ENCODE measurements at regions not wholly inside any gene's neighbourhood (a gene's known extent, or its start where the extent isn't known, plus 50 kb on each side); places are given as distances from the start of the nearest gene placed in this dataset.

- in situ Hi-C loops (cut with HindIII; ENCODE audit: low pct_unique_long_range_greater_than_20kb, low sequenced_read_pairs): no loop called here
- H3K4me3 ChIP-seq (ENCODE audit: low read depth in 2 of 2, low read length in 2 of 2): no peak overlapping the region
- no peaks in the 10 kb centered on the region for H3K9me3 ChIP-seq (ENCODE audit: control insufficient read depth, insufficient read depth, low read depth, low read length)
- BruUV-seq (replicated peaks): no TSS peak
- ATAC-seq: no peak
- H3K4me1 ChIP-seq (ENCODE audit: control insufficient read depth, insufficient read depth, low read length): no peaks in the 10 kb centered on the region
- DNase-seq (ENCODE audit: low read depth, low spot score): no peak
- CTCF ChIA-PET: no interaction called here
- intact Hi-C loops (cut with micrococcal nuclease; ENCODE audit: unreplicated experiment): no loop called here
- TF ChIP-seq SIN3A (IDR thresholded peaks at IDR 0.05; ENCODE audit: borderline replicate concordance, insufficient read depth, low read depth, low read length): no peak
- TF ChIP-seq TCF7L2 (IDR thresholded peaks at IDR 0.05; ENCODE audit: low read depth, low read length): no peak
- TF ChIP-seq POLR2AphosphoS5 (IDR thresholded peaks at IDR 0.05; ENCODE audit: low read depth, low read length): no peak
- TF ChIP-seq, protein P1, sequence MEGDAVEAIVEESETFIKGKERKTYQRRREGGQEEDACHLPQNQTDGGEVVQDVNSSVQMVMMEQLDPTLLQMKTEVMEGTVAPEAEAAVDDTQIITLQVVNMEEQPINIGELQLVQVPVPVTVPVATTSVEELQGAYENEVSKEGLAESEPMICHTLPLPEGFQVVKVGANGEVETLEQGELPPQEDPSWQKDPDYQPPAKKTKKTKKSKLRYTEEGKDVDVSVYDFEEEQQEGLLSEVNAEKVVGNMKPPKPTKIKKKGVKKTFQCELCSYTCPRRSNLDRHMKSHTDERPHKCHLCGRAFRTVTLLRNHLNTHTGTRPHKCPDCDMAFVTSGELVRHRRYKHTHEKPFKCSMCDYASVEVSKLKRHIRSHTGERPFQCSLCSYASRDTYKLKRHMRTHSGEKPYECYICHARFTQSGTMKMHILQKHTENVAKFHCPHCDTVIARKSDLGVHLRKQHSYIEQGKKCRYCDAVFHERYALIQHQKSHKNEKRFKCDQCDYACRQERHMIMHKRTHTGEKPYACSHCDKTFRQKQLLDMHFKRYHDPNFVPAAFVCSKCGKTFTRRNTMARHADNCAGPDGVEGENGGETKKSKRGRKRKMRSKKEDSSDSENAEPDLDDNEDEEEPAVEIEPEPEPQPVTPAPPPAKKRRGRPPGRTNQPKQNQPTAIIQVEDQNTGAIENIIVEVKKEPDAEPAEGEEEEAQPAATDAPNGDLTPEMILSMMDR (IDR thresholded peaks at IDR 0.05): no peak
- TF ChIP-seq REST (IDR thresholded peaks at IDR 0.05; ENCODE audit: insufficient read depth in 1 of 2, low read depth in 2 of 2, low read length in 1 of 2): no peak
- H3K27me3 ChIP-seq (ENCODE audit: control insufficient read depth, insufficient read depth, low read length): no peaks in the 10 kb centered on the region
- POLR2A ChIA-PET: no interaction called here
- H3K27ac ChIP-seq (ENCODE audit: low read length): no peak overlapping the region
- no peaks in the 10 kb centered on the region for H3K36me3 ChIP-seq (ENCODE audit: control insufficient read depth, insufficient read depth, low read length)
Measured at GRCh38 chr6:82118150-82118562, 129.4 kb downstream of the IBTK start.

- no peak for DNase-seq (ENCODE audit: low read depth, low spot score)
- POLR2A ChIA-PET: no interaction called here
- TF ChIP-seq SIN3A (IDR thresholded peaks at IDR 0.05; ENCODE audit: borderline replicate concordance, insufficient read depth, low read depth, low read length): no peak
- TF ChIP-seq REST (IDR thresholded peaks at IDR 0.05; ENCODE audit: insufficient read depth in 1 of 2, low read depth in 2 of 2, low read length in 1 of 2): no peak
- TF ChIP-seq POLR2AphosphoS5 (IDR thresholded peaks at IDR 0.05; ENCODE audit: low read depth, low read length): no peak
- TF ChIP-seq, protein P1 (IDR thresholded peaks at IDR 0.05): no peak
- no peak for TF ChIP-seq TCF7L2 (IDR thresholded peaks at IDR 0.05; ENCODE audit: low read depth, low read length)
- CTCF ChIA-PET: no interaction called here
- Histone ChIP-seq H3K27ac (ENCODE audit: low read length) (no peak overlapping the region), H3K27me3 (ENCODE audit: control insufficient read depth, insufficient read depth, low read length) (no peaks in the 10 kb centered on the region), H3K4me1 (ENCODE audit: control insufficient read depth, insufficient read depth, low read length) (no peaks in the 10 kb centered on the region), H3K4me3 (ENCODE audit: low read depth in 2 of 2, low read length in 2 of 2) (no peak overlapping the region), H3K9me3 (ENCODE audit: control insufficient read depth, insufficient read depth, low read depth, low read length) (no peaks in the 10 kb centered on the region), H3K36me3 (ENCODE audit: control insufficient read depth, insufficient read depth, low read length) (no peaks in the 10 kb centered on the region)
- no TSS peak for BruUV-seq (replicated peaks)
- in situ Hi-C loops (cut with HindIII; ENCODE audit: low pct_unique_long_range_greater_than_20kb, low sequenced_read_pairs) (no loop called here), intact Hi-C loops (cut with micrococcal nuclease; ENCODE audit: unreplicated experiment) (no loop called here)
- no peak for ATAC-seq
Measured at GRCh38 chr6:82114748-82115147, 132.8 kb downstream of the IBTK start.

Data from Panc1 (cell line).